Keratinocyte (primary cell): ENCODE measurements at regions not wholly inside any gene's neighbourhood (a gene's known extent, or its start where the extent isn't known, plus 50 kb on each side); places are given as distances from the start of the nearest gene placed in this dataset.

Experiments used
- DNase-seq: peaks from one replicate; pipeline ENCODE4 v3.0.0-alpha.2; 2011; ENCODE audit warnings: low read depth, missing footprints, low spot score
- FAIRE-seq: peaks from 2 replicates; lab custom pipeline; 2011; peaks lifted over from hg19 to GRCh38; lab: Jason Lieb, UNC
- H2AFZ ChIP-seq: 2 replicates; pipeline ENCODE4 v1.6.0; 2012; ENCODE audit warnings: low read length, control low read depth, inconsistent platforms; ENCODE audit not compliant: control insufficient read depth
- H3K27ac ChIP-seq: 2 replicates; pipeline ENCODE4 v1.5.1; 2011; ENCODE audit warnings: low read length; ENCODE audit not compliant: control insufficient read depth, insufficient read depth
- H3K27me3 ChIP-seq: 3 replicates; pipeline ENCODE4 v1.6.0; 2011; ENCODE audit warnings: low read length; ENCODE audit not compliant: control insufficient read depth, insufficient read depth; ENCODE audit errors: extremely low read depth
- H3K36me3 ChIP-seq, 2 experiments: 2 replicates in 1 of 2; 3 replicates in 1 of 2; pipeline ENCODE4 v1.5.1; 2011; ENCODE audit warnings: low read length in 2 of 2, mild to moderate bottlenecking in 1 of 2; ENCODE audit not compliant: control insufficient read depth in 2 of 2, insufficient read depth in 2 of 2; ENCODE audit errors: extremely low read depth in 1 of 2
- H3K4me1 ChIP-seq: 3 replicates; pipeline ENCODE4 v1.5.1; 2011; ENCODE audit warnings: low read length; ENCODE audit not compliant: control insufficient read depth, insufficient read depth; ENCODE audit errors: extremely low read depth
- H3K4me2 ChIP-seq: 3 replicates; pipeline ENCODE4 v1.6.0; 2011; ENCODE audit warnings: low read depth, low read length; ENCODE audit not compliant: control insufficient read depth, insufficient read depth; ENCODE audit errors: extremely low read depth
- H3K4me3 ChIP-seq, 3 experiments: fragments of 200-600 bp in 1 of 3; sonication (generic) in 1 of 3; 2 replicates in 2 of 3; 3 replicates in 1 of 3; pipeline ENCODE4 v1.5.1; 2011 to 2016; ENCODE audit warnings: low read length in 3 of 3, mild to moderate bottlenecking in 3 of 3, control low read depth in 2 of 3, inconsistent platforms in 1 of 3, low read depth in 1 of 3, mixed read lengths in 1 of 3, mixed run types in 1 of 3, moderate library complexity in 1 of 3; ENCODE audit not compliant: control insufficient read depth in 2 of 3, insufficient read depth in 2 of 3; ENCODE audit errors: extremely low read depth in 1 of 3
- H3K79me2 ChIP-seq: 2 replicates; pipeline ENCODE4 v1.6.0; 2012; ENCODE audit warnings: low read length; ENCODE audit not compliant: control insufficient read depth, insufficient read depth
- H3K9ac ChIP-seq: 3 replicates; pipeline ENCODE4 v1.6.0; 2011; ENCODE audit warnings: low read length; ENCODE audit not compliant: control insufficient read depth, insufficient read depth; ENCODE audit errors: extremely low read depth
- H3K9me1 ChIP-seq: 3 replicates; pipeline ENCODE4 v1.6.0; 2011; ENCODE audit warnings: low read length; ENCODE audit not compliant: control insufficient read depth, insufficient read depth; ENCODE audit errors: extremely low read depth
- H3K9me3 ChIP-seq: 2 replicates; pipeline ENCODE4 v1.5.1; 2012; ENCODE audit warnings: low read depth, low read length; ENCODE audit not compliant: control insufficient read depth
- H4K20me1 ChIP-seq: 3 replicates; pipeline ENCODE4 v1.6.0; 2011; ENCODE audit warnings: low read length; ENCODE audit not compliant: control insufficient read depth, insufficient read depth; ENCODE audit errors: extremely low read depth
- EZH2 ChIP-seq: IDR thresholded peaks from one replicate; pipeline ENCODE4 v1.6.1; 2012; ENCODE audit warnings: inconsistent platforms, mild to moderate bottlenecking, low read length, moderate library complexity
- dilution Hi-C: fragments of 300-500 bp; cut with MboI; formaldehyde crosslinking; loops from one replicate; pipeline ENCODE4 v1.7.0; 2020; ENCODE audit warnings: low sequenced_read_pairs; ENCODE audit not compliant: extremely low pct_ligation_motif_present
- TF ChIP-seq, protein P1 (sequence below), 3 experiments: IDR thresholded peaks in 1 of 3; conservative IDR thresholded peaks in 1 of 3; optimal IDR thresholded peaks in 1 of 3; 2 replicates in 2 of 3; 3 replicates in 1 of 3; pipeline versions ENCODE3 to v1.5.1; 2011; ENCODE audit warnings: low read length in 3 of 3, mild to moderate bottlenecking in 3 of 3, moderate library complexity in 2 of 3, control low read depth in 1 of 3, inconsistent platforms in 1 of 3; ENCODE audit not compliant: insufficient read depth in 2 of 3; ENCODE audit errors: extremely low read depth in 1 of 3

DNA sequence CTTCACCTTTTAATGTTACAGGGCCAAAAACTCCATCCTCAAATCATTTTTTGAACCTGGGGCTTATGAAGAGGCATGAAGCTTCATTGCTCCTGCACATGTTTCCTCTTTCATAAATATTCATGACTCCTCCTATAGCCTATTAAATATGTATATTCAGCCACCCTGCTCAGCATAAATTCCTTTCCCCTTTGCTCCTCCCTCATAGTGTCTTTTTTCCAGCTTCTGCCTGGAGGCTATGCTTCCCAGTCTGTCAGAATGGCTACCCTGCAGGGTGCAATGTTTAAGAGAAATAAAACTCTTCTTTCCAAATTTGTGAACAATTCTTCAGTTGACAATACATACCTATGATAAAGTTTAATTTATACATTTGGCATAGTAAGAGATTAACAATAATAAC, 1082.9 kb upstream of the CDH18 start:
- Histone ChIP-seq H3K4me3 (no peak overlapping the region), H3K9ac (no peak overlapping the region), H2AFZ (no peak overlapping the region), H3K79me2 (no peaks in the 10 kb centered on the region), H3K27ac (no peak overlapping the region), H3K9me1 (no peaks in the 10 kb centered on the region), H3K27me3 (no peaks in the 10 kb centered on the region), H3K36me3 (no peaks in the 10 kb centered on the region), H3K4me1 (no peaks in the 10 kb centered on the region), H3K4me2 (no peak overlapping the region), H4K20me1 (no peaks in the 10 kb centered on the region), H3K9me3 (no peaks in the 10 kb centered on the region)
- TF ChIP-seq, protein P1, sequence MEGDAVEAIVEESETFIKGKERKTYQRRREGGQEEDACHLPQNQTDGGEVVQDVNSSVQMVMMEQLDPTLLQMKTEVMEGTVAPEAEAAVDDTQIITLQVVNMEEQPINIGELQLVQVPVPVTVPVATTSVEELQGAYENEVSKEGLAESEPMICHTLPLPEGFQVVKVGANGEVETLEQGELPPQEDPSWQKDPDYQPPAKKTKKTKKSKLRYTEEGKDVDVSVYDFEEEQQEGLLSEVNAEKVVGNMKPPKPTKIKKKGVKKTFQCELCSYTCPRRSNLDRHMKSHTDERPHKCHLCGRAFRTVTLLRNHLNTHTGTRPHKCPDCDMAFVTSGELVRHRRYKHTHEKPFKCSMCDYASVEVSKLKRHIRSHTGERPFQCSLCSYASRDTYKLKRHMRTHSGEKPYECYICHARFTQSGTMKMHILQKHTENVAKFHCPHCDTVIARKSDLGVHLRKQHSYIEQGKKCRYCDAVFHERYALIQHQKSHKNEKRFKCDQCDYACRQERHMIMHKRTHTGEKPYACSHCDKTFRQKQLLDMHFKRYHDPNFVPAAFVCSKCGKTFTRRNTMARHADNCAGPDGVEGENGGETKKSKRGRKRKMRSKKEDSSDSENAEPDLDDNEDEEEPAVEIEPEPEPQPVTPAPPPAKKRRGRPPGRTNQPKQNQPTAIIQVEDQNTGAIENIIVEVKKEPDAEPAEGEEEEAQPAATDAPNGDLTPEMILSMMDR (optimal IDR thresholded peaks at IDR 0.05 in 1 of 3, IDR thresholded peaks at IDR 0.05 in 1 of 3, conservative IDR thresholded peaks at IDR 0.05 in 1 of 3; ENCODE audit: extremely low read depth in 1 of 3, insufficient read depth in 2 of 3, low read length in 3 of 3), result no peak
- no peak for TF ChIP-seq EZH2
- FAIRE-seq (no peak), DNase-seq (no peak)
- dilution Hi-C loops, result no loop called here

DNA sequence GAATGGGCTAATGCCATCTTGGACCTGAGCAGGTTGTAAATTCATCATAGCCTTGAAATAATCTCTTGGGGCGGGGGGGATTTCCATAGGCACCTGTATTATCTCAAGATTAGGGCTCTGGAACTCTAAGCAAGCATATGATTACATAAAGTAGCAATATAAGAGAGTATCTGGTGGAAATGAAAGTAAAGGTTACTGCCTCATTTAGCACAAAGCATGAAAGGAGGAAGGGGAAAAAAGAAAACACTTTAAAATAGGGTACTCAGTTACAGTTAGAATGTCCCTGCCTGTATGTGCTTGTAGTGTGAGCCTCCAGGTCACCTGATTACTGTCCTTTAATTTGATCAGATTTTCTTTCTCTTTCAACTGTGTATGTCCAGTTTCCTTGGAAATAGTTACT, 1079.7 kb upstream of the CDH18 start:
- Histone ChIP-seq H3K4me3 (no peak overlapping the region), H3K27ac (no peak overlapping the region), H3K36me3 (no peaks in the 10 kb centered on the region), H2AFZ (no peak overlapping the region), H3K9me1 (no peaks in the 10 kb centered on the region), H3K27me3 (no peaks in the 10 kb centered on the region), H3K79me2 (no peaks in the 10 kb centered on the region), H3K4me2 (no peak overlapping the region), H3K9ac (no peak overlapping the region), H3K4me1 (no peaks in the 10 kb centered on the region), H4K20me1 (no peaks in the 10 kb centered on the region), H3K9me3 (no peaks in the 10 kb centered on the region)
- DNase-seq (no peak), FAIRE-seq (no peak)
- dilution Hi-C loops, result no loop called here
- no peak for TF ChIP-seq EZH2
- TF ChIP-seq, protein P1 (optimal IDR thresholded peaks at IDR 0.05 in 1 of 3, IDR thresholded peaks at IDR 0.05 in 1 of 3, conservative IDR thresholded peaks at IDR 0.05 in 1 of 3; ENCODE audit: extremely low read depth in 1 of 3, insufficient read depth in 2 of 3, low read length in 3 of 3), result no peak
